NT2/D1 (cell line): ENCODE measurements at regions not wholly inside any gene's neighbourhood (a gene's known extent, or its start where the extent isn't known, plus 50 kb on each side); places are given as distances from the start of the nearest gene placed in this dataset.
"Not testable (repeated sequence)": the region's sequence is repeated elsewhere in the genome, so short reads cannot be mapped to it uniquely, and the experiment has no call there.

Experiments
- DNase-seq: peaks from one replicate; pipeline ENCODE4 v3.0.0-alpha.2; 2011; ENCODE audit warnings: low read depth, low spot score
- H3K27me3 ChIP-seq: 2 replicates; pipeline ENCODE4 v1.6.0; 2011; ENCODE audit warnings: mild to moderate bottlenecking; ENCODE audit not compliant: insufficient read length, insufficient read depth
- H3K36me3 ChIP-seq: 2 replicates; pipeline ENCODE4 v1.6.1; 2011; ENCODE audit warnings: mild to moderate bottlenecking, low read length, mixed read lengths; ENCODE audit not compliant: insufficient read depth, insufficient read length
- H3K4me1 ChIP-seq: 2 replicates; pipeline ENCODE4 v1.5.1; 2011; ENCODE audit not compliant: insufficient read depth, insufficient read length
- H3K4me3 ChIP-seq: 2 replicates; pipeline ENCODE4 v1.5.1; 2011; ENCODE audit warnings: low read depth; ENCODE audit not compliant: insufficient read length
- H3K9ac ChIP-seq: 2 replicates; pipeline ENCODE4 v1.6.0; 2011; ENCODE audit warnings: low read depth; ENCODE audit not compliant: insufficient read length
- H3K9me3 ChIP-seq: 2 replicates; pipeline ENCODE4 v1.5.1; 2011; ENCODE audit warnings: mild to moderate bottlenecking, low read length; ENCODE audit not compliant: insufficient read depth

DNA sequence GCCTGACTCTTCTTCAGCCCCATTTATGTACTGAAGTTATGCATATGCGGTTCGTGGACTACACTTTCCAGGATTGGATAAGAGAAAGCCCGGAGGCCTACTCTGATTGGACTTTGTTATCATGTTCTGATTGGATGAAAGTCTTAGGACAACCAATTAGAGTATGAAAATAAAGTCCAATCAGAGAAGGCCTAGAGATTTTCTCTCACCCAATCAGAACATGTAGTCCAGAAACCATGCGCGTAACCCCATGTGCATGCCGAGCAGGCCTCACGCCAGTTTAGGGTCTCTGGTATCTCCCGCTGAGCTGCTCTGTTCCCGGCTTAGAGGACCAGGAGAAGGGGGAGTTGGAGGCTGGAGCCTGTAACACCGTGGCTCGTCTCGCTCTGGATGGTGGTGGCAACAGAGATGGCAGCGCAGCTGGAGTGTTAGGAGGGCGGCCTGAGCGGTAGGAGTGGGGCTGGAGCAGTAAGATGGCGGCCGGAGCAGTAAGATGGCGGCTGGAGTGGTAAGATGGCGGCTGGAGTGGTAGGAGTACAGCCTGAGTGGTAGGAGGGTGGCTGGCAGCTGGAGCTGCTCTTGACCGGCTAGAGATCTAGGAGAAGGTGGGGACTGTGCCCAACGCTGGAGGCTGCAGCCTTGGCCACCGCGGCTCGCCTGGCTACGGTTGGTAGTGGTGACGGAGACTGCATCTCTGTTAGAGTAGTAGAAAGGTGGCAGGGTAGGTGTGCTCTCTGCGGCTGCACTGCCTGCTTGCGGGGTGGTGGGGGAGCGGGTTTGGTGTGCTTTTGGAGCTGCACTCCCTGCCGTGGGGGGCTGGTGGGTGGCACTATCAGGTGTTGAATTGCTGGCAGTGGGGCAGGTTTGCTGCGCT is 107.9 kb upstream of the TPTE start:
- not testable (repeated sequence) for H3K27me3 ChIP-seq, DNase-seq, H3K36me3 ChIP-seq, H3K4me3 ChIP-seq, H3K9ac ChIP-seq, H3K4me1 ChIP-seq
- peaks cover 12% of the 10 kb centered on the region; the same call in 1 of the 2 replicates for H3K9me3 ChIP-seq

DNA sequence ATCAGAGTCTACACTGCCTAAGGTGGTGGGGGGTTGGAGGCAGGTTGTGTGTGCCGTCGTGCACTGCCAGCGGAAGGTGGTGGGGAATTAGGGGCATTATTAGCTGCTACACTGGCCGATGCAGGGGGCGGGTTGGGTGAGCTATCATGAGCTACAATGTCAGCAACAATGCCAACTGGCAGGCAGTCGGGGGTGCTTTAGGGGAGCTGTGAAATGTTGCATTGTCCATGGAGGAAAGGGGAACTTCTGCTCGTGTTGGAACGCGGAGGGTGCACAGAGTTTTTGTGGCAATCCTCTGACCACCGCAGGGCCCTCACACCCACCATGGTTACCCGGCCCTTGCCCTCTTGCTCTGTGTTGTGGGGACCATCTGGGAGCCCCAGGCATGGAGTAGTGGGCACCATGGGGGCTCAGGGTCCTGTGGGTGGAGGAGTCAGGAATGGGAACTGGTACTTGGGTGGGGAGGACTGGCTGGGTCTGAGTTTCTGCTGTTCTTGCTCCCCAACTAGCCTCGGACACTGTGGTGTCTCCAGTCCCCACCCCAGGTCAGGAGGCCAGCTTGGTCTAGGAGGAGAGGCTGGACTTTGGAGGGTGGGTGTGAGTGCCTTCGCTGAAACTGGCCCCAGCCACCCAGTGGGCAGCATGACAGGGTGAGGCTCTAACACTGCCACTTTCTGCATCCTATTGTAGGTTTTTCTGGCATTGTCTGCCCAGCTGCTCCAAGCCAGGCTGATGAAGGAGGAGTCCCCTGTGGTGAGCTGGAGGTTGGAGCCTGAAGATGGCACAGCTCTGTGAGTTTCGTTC is 107.1 kb upstream of the TPTE start:
- not testable (repeated sequence) for H3K4me3 ChIP-seq, H3K36me3 ChIP-seq, H3K9ac ChIP-seq, H3K4me1 ChIP-seq, DNase-seq, H3K27me3 ChIP-seq
- peaks cover 12% of the 10 kb centered on the region; the same call in 1 of the 2 replicates for H3K9me3 ChIP-seq

DNA sequence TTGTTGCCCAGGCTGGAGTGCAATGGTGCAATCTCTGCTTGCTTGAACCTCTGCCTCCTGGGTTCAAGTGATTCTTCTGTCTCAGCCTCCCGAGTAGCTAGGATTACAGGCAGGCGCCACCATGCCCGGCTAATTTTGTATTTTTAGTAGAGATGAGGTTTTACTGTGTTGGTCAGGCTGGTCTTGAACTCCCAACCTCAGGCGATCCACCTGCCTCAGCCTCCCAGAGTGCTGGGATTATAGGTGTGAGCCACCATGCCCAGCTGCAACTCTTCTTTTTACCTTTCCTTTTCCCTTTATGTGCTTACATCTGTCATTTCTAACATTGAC is 106.5 kb upstream of the TPTE start:
- not testable (repeated sequence) for H3K4me3 ChIP-seq, H3K4me1 ChIP-seq, H3K27me3 ChIP-seq, H3K36me3 ChIP-seq, H3K9ac ChIP-seq, DNase-seq
- H3K9me3 ChIP-seq: peaks cover 12% of the 10 kb centered on the region; the same call in 1 of the 2 replicates

DNA sequence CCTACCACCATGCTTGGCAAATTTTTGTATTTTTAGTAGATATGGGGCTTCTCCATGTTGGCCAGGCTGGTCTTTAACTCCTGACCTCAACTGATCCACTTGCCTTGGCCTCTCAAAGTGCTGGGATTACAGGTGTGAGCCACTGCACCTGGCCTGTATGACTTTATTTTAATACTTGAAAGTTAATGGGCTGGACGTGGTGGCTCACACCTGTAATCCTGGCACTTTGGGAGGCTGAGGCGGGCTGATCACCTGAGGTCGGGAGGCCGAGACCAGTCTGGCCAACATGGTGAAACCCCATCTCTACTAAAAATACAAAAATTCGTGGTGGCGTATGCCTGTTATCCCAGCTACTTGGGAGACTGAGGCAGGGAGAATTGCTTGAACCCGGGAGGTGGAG is 105.9 kb upstream of the TPTE start:
- not testable (repeated sequence) for H3K4me1 ChIP-seq, DNase-seq, H3K4me3 ChIP-seq, H3K27me3 ChIP-seq, H3K36me3 ChIP-seq, H3K9ac ChIP-seq
- H3K9me3 ChIP-seq: peaks cover 12% of the 10 kb centered on the region; the same call in 1 of the 2 replicates

DNA sequence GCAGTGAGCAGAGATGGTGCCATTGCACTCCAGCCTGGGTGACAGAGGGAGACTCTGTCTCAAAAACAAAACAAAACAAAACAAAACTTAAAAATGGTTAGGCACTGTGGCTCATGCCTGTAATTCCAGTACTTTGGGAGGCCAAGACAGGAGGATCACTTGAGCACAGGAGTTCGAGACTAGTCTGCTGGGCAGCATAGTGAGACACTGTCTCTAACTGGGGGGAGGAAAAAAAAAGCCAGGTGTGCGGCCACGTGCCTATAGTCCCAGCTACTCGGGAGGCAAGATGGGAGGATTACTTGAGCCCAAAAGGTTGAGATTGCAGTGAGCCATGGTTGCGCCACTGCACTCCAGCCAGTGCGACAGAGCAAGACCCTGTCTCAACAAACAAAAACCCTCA is 105.5 kb upstream of the TPTE start:
- not testable (repeated sequence) for H3K4me1 ChIP-seq, H3K4me3 ChIP-seq, DNase-seq, H3K36me3 ChIP-seq, H3K9ac ChIP-seq, H3K27me3 ChIP-seq
- H3K9me3 ChIP-seq: peaks cover 12% of the 10 kb centered on the region; the same call in 1 of the 2 replicates

DNA sequence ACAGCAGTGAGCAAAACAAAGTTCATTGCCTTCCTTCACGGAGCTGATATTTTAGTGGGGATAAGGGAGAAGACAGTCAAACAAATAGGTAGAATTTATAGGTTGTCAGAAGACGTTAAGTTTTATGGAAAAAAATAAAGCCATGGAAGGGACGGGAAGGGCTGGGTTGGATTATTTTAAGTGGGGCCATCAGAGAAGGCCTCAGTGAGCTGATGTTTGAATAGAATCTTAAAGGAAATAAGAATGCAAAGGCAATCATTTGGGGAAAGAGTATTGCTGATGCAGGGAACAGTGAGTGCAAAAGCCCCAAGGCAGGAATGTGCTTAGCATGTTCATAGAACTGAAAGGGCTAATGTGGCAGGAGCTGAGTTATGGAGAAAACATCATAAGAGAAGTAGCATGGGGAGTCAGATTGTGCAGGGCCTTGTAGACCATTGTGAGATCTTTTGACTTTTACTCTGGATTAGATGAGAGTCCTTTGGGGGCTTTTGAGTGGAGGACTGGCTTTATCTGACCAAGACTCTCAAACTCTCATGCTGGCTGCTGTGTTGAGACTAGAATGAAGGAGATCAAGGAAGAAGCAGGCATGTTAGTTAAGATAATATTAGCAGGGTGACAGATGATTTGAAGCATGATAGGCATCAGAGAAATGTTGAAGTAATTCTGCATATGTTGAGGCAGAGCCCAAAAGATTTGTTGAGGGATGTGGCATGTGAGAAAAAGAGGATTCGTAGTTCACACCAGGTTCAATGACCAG is 104.5 kb upstream of the TPTE start:
- peaks cover 12% of the 10 kb centered on the region; the same call in 1 of the 2 replicates for H3K9me3 ChIP-seq
- H3K4me1 ChIP-seq: not testable (repeated sequence)

DNA sequence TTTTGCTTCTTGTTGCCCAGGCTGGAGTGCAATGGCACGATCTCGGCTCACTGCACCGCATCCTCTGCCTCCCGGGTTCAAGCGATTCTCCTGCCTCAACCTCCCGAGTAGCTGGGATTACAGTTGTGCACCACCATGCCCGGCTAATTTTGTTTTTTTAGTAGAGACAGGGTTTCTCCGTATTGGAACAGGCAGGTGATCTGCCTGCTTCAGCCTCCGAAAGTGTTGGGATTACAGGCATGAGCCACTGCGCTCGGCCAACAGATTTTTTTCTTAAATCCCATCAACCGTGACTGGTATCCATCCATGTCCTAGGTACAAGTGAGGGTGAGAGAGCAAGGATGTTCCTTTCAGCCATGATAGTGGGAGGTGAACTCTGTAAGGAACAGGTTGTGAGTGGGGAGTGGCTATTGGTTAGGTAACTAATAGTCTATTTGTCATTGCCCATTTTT is 103.8 kb upstream of the TPTE start:
- not testable (repeated sequence) for H3K9ac ChIP-seq, DNase-seq, H3K4me1 ChIP-seq, H3K36me3 ChIP-seq, H3K27me3 ChIP-seq, H3K4me3 ChIP-seq
- H3K9me3 ChIP-seq: peaks cover 12% of the 10 kb centered on the region; the same call in 1 of the 2 replicates

More for the DNA sequence above, 104.5 kb upstream of the TPTE start:
- DNase-seq, H3K36me3 ChIP-seq, H3K4me3 ChIP-seq, H3K27me3 ChIP-seq, H3K9ac ChIP-seq: not testable (repeated sequence)

DNA sequence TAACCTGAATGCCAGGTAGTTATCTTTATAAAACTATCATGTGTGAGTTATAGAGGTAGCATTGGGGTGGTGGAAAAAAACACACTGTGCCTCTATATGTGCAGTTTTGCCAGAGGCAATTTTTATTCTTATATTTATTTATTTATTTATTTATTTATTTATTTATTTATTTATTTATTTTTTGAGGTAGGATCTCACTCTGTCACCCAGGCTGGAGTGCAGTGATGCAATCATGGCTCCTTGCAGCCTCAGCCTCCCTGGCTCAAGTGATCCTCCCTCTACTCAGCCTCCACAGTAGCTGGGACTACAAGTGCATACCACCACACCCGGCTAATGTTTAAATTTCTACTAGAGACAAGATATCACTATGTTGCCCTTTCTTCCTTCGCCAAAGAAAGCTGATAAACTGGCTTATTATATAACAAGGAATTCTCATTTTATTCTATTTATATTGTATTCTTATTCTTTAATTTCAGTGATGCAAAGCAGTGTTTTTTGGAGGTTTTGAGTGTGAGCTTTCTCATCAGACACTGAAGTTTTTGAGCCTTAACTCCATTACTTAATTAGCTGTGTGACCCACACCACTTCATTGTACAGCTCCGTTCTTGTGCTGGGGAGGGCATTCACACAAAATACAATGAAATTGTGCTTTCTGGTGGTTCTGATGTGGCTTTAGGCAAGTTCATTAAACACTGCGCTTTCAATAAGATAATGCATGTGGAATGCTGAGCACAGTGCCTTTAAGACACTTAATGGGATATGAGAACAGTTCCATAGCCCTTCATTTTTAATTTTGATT is 102.9 kb upstream of the TPTE start:
- H3K9ac ChIP-seq, H3K27me3 ChIP-seq: not testable (repeated sequence)

DNA sequence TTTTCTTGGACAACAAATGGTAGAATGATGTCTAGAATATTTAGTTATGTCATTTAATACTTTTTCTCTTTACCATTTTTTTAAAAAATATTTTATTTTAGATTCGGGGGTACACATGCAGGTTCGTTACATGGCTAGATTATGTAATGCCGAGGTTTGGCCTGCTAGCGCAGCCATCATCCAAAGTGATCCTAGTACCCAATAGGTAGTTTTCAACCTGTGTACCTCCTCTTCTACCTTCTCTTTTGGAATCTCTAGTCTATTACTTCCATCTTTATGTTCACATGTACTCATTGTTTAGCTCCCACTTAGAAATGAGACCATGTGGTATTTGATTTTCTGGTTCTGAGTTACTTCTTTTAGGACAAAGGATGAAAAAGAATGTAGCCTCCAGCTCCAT is 100.2 kb upstream of the TPTE start:
- not testable (repeated sequence) for H3K9me3 ChIP-seq, H3K4me1 ChIP-seq, H3K9ac ChIP-seq, DNase-seq, H3K27me3 ChIP-seq, H3K36me3 ChIP-seq, H3K4me3 ChIP-seq

More for the DNA sequence above, 102.9 kb upstream of the TPTE start:
- H3K36me3 ChIP-seq, H3K9me3 ChIP-seq, H3K4me3 ChIP-seq, H3K4me1 ChIP-seq, DNase-seq: not testable (repeated sequence)

DNA sequence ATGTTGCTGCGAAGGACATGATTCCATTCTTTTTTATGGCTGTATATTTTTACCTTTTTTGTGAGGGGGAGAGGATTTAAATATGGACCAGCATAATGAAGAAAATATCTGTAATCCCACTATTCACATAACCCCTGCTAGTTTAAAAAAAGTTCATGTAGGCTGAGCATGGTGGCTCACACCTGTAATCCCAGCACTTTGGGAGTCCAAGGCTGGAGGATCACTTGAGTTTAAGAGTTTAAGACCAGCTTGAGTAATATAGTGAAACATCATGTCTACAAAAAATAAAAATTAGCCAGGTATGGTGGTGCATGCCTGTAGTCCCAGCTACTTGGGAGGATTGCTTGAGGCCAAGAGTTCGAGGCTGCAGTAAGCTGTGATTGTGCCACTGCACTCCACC is 99.8 kb upstream of the TPTE start:
- not testable (repeated sequence) for H3K9me3 ChIP-seq, H3K4me1 ChIP-seq, H3K36me3 ChIP-seq, H3K9ac ChIP-seq, DNase-seq, H3K4me3 ChIP-seq, H3K27me3 ChIP-seq
